ENCODE measurements at regions not wholly inside any gene's neighbourhood (a gene's known extent, or its start where the extent isn't known, plus 50 kb on each side); places are given as distances from the start of the nearest gene placed in this dataset.

- no TSS peak for BruUV-seq (replicated peaks)
- Histone ChIP-seq H3K9ac (ENCODE audit: control insufficient read depth, insufficient read depth, low read length) (no peak overlapping the region), H2AFZ (ENCODE audit: control insufficient read depth, low read depth, low read length) (no peak overlapping the region), H3K4me2 (ENCODE audit: control insufficient read depth, insufficient read depth) (no peak overlapping the region), H3K9me3 (replicated peaks; ENCODE audit: control insufficient read depth, insufficient read depth, low read length) (no peaks in the 10 kb centered on the region), H3K4me3 (no peak overlapping the region), H3K4me1 (ENCODE audit: control insufficient read depth, insufficient read depth, low read length) (no peaks in the 10 kb centered on the region), H3K79me2 (ENCODE audit: control insufficient read depth, insufficient read depth, low read length) (no peaks in the 10 kb centered on the region), H3K27ac (ENCODE audit: control insufficient read depth, insufficient read depth) (no peak overlapping the region), H3K36me3 (ENCODE audit: control insufficient read depth in 2 of 2, insufficient read depth in 2 of 2, low read length in 1 of 2) (no peaks in the 10 kb centered on the region), H4K20me1 (ENCODE audit: control insufficient read depth, insufficient read depth) (no peaks in the 10 kb centered on the region), H3K27me3 (replicated peaks in 1 of 2; ENCODE audit: control insufficient read depth in 2 of 2, insufficient read depth in 2 of 2, low read length in 1 of 2) (no peaks in the 10 kb centered on the region)
- 0% methylated on average over 1 of the region's 1 CpG for WGBS (ENCODE audit: insufficient coverage, insufficient replicate concordance, low lambda C conversion rate, missing lambda C conversion rate)
- ChIA-PET SMC1A (ENCODE audit: uncharacterized antibody, unreplicated experiment) (no interaction called here), CTCF (no interaction called here), RAD21 (ENCODE audit: unreplicated experiment) (no interaction called here), POLR2A (no interaction called here)
- no peak for FAIRE-seq
- TF ChIP-seq SUZ12 (IDR thresholded peaks at IDR 0.05; ENCODE audit: unreplicated experiment) (no peak), RB1 (IDR thresholded peaks at IDR 0.05; ENCODE audit: borderline replicate concordance) (no peak), EGR1 (IDR thresholded peaks at IDR 0.05; ENCODE audit: borderline replicate concordance in 1 of 2, low read depth in 2 of 2, low read length in 2 of 2) (no peak), STAT1 (conservative IDR thresholded peaks at IDR 0.05) (no peak)
- intact Hi-C loops (cut with micrococcal nuclease; ENCODE audit: unreplicated experiment), result no loop called here
- DNase-seq (ENCODE audit: low read depth, low spot score), result no peak
- ATAC-seq, result no peak
- in situ Hi-C loops (cut with MboI), result no loop called here
These were observed 89.4 kb downstream of the KIF2B start for GRCh38 chr17:53912117-53912516.

- Histone ChIP-seq H3K9me3 (replicated peaks; ENCODE audit: control insufficient read depth, insufficient read depth, low read length) (no peaks in the 10 kb centered on the region), H3K4me2 (ENCODE audit: control insufficient read depth, insufficient read depth) (no peak overlapping the region), H3K4me3 (no peak overlapping the region), H3K27ac (ENCODE audit: control insufficient read depth, insufficient read depth) (no peak overlapping the region), H3K79me2 (ENCODE audit: control insufficient read depth, insufficient read depth, low read length) (no peaks in the 10 kb centered on the region), H3K4me1 (ENCODE audit: control insufficient read depth, insufficient read depth, low read length) (no peaks in the 10 kb centered on the region), H3K27me3 (replicated peaks in 1 of 2; ENCODE audit: control insufficient read depth in 2 of 2, insufficient read depth in 2 of 2, low read length in 1 of 2) (no peaks in the 10 kb centered on the region), H4K20me1 (ENCODE audit: control insufficient read depth, insufficient read depth) (no peaks in the 10 kb centered on the region), H3K9ac (ENCODE audit: control insufficient read depth, insufficient read depth, low read length) (no peak overlapping the region), H2AFZ (ENCODE audit: control insufficient read depth, low read depth, low read length) (no peak overlapping the region), H3K36me3 (ENCODE audit: control insufficient read depth in 2 of 2, insufficient read depth in 2 of 2, low read length in 1 of 2) (no peaks in the 10 kb centered on the region)
- intact Hi-C loops (cut with micrococcal nuclease; ENCODE audit: unreplicated experiment), result no loop called here
- RAD21 ChIA-PET (ENCODE audit: unreplicated experiment), result no interaction called here
- SMC1A ChIA-PET (ENCODE audit: uncharacterized antibody, unreplicated experiment), result no interaction called here
- CTCF ChIA-PET, result no interaction called here
- FAIRE-seq (no peak), ATAC-seq (no peak), DNase-seq (ENCODE audit: low read depth, low spot score) (no peak)
- no TSS peak for BruUV-seq (replicated peaks)
- 0% methylated on average over 1 of the region's 1 CpG for WGBS (ENCODE audit: insufficient coverage, insufficient replicate concordance, low lambda C conversion rate, missing lambda C conversion rate)
- in situ Hi-C loops (cut with MboI), result no loop called here
- POLR2A ChIA-PET, result no interaction called here
- no peak for TF ChIP-seq TCF3 (IDR thresholded peaks at IDR 0.05; ENCODE audit: borderline replicate concordance, insufficient read depth, low read depth, low read length)
- TF ChIP-seq ZZZ3 (IDR thresholded peaks at IDR 0.05; ENCODE audit: control insufficient read depth, insufficient read length, low read depth), result no peak
- no peak for TF ChIP-seq NKRF (conservative IDR thresholded peaks at IDR 0.05)
- TF ChIP-seq ZNF274 (IDR thresholded peaks at IDR 0.05; ENCODE audit: insufficient read depth, insufficient read length), result no peak
- no peak for TF ChIP-seq CREM (IDR thresholded peaks at IDR 0.05; ENCODE audit: low read depth)
- no peak for TF ChIP-seq LARP7 (IDR thresholded peaks at IDR 0.05)
- TF ChIP-seq BHLHE40 (IDR thresholded peaks at IDR 0.05; ENCODE audit: borderline replicate concordance in 1 of 2, low read depth in 2 of 2, low read length in 1 of 2), result no peak
- TF ChIP-seq ZBTB11 (CRISPR knock-in tag; IDR thresholded peaks at IDR 0.05), result no peak
- TF ChIP-seq CHD2 (IDR thresholded peaks at IDR 0.05; ENCODE audit: borderline replicate concordance, low read depth, low read length), result no peak
- no peak for TF ChIP-seq STAT3 (IDR thresholded peaks at IDR 0.05; ENCODE audit: low read depth, low read length)
- no peak for TF ChIP-seq NBN (IDR thresholded peaks at IDR 0.05)
These were observed 96.6 kb downstream of the KIF2B start for GRCh38 chr17:53919356-53919755.

Measured in GM12878 (cell line).